HL-60 (cell line): ENCODE measurements at regions not wholly inside any gene's neighbourhood (a gene's known extent, or its start where the extent isn't known, plus 50 kb on each side); places are given as distances from the start of the nearest gene placed in this dataset.

Experiments used
- GABPA ChIP-seq: IDR thresholded peaks from 2 replicates; pipeline ENCODE4 v1.6.1; 2012; ENCODE audit warnings: low read depth
- POLR2AphosphoS5 ChIP-seq: IDR thresholded peaks from 2 replicates; pipeline ENCODE4 v1.6.1; 2012; ENCODE audit warnings: low read depth
- TF ChIP-seq, protein P1 (sequence below): IDR thresholded peaks from one replicate; pipeline ENCODE4 v1.5.1; 2011; ENCODE audit warnings: low read length, control low read depth, inconsistent platforms; ENCODE audit not compliant: insufficient read depth
- TF ChIP-seq, protein P2 (sequence below): IDR thresholded peaks from 2 replicates; pipeline ENCODE4 v1.6.1; 2012; ENCODE audit warnings: low read depth; ENCODE audit not compliant: insufficient replicate concordance

DNA sequence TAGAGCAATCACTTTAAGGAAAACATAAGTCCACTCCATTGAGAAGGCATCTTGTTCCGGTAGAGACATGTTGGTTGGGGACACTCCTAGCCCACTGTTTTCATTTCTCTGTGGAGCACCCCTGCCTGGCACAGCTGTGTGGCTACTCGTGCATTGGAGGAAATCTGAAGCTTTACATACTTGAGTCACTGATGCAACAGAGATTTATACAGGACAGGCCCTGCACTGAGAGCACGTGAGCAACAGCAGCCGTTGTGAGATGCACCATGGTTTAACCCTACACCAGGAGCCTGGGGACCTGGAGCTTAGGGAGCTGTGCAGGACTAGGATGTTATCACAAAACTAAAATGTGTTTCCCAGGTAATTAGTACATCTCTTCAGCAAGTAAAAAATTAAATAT is 230.7 kb upstream of the IRX1 start:
- no peak for TF ChIP-seq GABPA
- TF ChIP-seq, protein P1, sequence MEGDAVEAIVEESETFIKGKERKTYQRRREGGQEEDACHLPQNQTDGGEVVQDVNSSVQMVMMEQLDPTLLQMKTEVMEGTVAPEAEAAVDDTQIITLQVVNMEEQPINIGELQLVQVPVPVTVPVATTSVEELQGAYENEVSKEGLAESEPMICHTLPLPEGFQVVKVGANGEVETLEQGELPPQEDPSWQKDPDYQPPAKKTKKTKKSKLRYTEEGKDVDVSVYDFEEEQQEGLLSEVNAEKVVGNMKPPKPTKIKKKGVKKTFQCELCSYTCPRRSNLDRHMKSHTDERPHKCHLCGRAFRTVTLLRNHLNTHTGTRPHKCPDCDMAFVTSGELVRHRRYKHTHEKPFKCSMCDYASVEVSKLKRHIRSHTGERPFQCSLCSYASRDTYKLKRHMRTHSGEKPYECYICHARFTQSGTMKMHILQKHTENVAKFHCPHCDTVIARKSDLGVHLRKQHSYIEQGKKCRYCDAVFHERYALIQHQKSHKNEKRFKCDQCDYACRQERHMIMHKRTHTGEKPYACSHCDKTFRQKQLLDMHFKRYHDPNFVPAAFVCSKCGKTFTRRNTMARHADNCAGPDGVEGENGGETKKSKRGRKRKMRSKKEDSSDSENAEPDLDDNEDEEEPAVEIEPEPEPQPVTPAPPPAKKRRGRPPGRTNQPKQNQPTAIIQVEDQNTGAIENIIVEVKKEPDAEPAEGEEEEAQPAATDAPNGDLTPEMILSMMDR, result no peak
- TF ChIP-seq, protein P2, sequence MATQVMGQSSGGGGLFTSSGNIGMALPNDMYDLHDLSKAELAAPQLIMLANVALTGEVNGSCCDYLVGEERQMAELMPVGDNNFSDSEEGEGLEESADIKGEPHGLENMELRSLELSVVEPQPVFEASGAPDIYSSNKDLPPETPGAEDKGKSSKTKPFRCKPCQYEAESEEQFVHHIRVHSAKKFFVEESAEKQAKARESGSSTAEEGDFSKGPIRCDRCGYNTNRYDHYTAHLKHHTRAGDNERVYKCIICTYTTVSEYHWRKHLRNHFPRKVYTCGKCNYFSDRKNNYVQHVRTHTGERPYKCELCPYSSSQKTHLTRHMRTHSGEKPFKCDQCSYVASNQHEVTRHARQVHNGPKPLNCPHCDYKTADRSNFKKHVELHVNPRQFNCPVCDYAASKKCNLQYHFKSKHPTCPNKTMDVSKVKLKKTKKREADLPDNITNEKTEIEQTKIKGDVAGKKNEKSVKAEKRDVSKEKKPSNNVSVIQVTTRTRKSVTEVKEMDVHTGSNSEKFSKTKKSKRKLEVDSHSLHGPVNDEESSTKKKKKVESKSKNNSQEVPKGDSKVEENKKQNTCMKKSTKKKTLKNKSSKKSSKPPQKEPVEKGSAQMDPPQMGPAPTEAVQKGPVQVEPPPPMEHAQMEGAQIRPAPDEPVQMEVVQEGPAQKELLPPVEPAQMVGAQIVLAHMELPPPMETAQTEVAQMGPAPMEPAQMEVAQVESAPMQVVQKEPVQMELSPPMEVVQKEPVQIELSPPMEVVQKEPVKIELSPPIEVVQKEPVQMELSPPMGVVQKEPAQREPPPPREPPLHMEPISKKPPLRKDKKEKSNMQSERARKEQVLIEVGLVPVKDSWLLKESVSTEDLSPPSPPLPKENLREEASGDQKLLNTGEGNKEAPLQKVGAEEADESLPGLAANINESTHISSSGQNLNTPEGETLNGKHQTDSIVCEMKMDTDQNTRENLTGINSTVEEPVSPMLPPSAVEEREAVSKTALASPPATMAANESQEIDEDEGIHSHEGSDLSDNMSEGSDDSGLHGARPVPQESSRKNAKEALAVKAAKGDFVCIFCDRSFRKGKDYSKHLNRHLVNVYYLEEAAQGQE, result no peak
- TF ChIP-seq POLR2AphosphoS5, result no peak
